Skeletal muscle satellite cell (primary cell): ENCODE measurements at regions not wholly inside any gene's neighbourhood (a gene's known extent, or its start where the extent isn't known, plus 50 kb on each side); places are given as distances from the start of the nearest gene placed in this dataset.

ENCODE experiments used
- H3K27me3 ChIP-seq: 2 replicates; pipeline ENCODE4 v1.7.0; 2013; ENCODE audit warnings: low read length; ENCODE audit not compliant: control insufficient read depth, insufficient read depth
- H3K36me3 ChIP-seq: 2 replicates; pipeline ENCODE4 v1.7.0; 2013; ENCODE audit warnings: mild to moderate bottlenecking, control low read depth, low read length; ENCODE audit not compliant: insufficient read depth
- H3K4me1 ChIP-seq: 2 replicates; pipeline ENCODE4 v1.7.0; 2013; ENCODE audit warnings: low read length; ENCODE audit not compliant: control insufficient read depth, insufficient read depth
- H3K4me2 ChIP-seq: 2 replicates; pipeline ENCODE4 v1.7.0; 2013; ENCODE audit warnings: mild to moderate bottlenecking, low read length
- H3K4me3 ChIP-seq: 2 replicates; pipeline ENCODE4 v1.7.0; 2013; ENCODE audit warnings: low read length
- H3K9ac ChIP-seq: 2 replicates; pipeline ENCODE4 v1.7.0; 2013; ENCODE audit warnings: mild to moderate bottlenecking, low read depth, low read length, moderate library complexity
- H3K9me3 ChIP-seq: replicated peaks from 2 replicates; pipeline ENCODE4 v1.7.0; 2013; ENCODE audit warnings: mild to moderate bottlenecking, control low read depth, low read length

DNA sequence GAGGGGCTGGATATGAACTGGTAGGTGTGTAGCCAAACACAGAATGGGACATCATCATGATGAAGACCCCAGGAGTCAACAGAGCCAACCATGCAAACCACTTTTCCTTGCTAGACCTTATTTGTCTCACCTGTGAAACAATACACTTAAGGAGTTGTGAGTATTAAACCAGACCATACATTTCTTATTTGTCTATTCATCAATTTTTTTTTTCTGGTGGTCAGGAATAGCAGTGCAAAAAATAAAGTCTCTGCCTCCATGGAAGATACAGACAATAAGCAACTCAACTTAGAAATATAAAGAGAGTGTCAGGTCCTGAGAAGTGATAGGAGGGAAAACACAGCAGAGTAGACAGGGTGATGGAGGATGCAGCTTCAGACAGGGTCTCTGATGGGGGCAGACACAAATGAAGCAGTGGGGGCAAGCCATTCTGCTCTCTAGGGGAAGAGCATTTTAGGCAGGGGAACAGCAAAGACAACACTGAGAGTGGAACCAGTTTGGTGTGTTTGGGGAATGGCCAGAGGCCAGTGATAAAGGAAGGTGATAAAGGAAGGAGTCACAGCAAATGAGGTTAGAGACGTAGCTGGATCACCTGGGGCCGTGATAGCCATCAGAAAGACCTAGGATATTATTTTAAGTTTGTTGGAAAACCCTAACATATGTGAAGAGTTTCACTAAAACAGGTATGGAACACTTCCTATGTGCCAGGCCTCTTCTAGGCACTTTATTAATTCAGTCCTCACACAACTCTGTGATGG lies 256.2 kb downstream of the MAN2A1 start:
- H3K36me3 ChIP-seq = no peaks in the 10 kb centered on the region
- no peaks in the 10 kb centered on the region for H3K9me3 ChIP-seq
- no peak overlapping the region for H3K4me3 ChIP-seq
- no peak overlapping the region for H3K9ac ChIP-seq
- H3K4me1 ChIP-seq = no peaks in the 10 kb centered on the region
- peaks cover 3% of the 10 kb centered on the region for H3K27me3 ChIP-seq
- H3K4me2 ChIP-seq = no peak overlapping the region

DNA sequence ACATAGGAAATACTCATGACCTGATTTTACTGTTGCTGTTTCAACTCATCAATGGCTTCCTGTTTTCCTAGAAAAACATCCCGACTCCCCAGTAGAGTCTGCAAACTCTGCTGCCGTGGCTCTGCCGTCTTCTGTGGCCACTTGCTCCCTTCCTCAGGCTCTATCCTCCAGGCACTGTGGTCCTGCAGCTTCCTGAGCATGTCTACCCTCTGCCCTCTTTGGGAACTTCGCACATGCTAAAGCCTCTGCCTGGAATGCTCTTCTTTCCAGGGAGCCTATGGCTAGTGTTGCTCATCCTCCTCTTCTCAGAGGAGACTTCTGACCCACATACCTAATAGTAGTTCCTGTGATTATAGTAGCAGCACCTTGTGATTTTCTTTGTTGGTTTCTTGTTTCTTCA lies 256.9 kb downstream of the MAN2A1 start:
- Histone ChIP-seq H3K36me3 (no peaks in the 10 kb centered on the region), H3K4me3 (no peak overlapping the region)

DNA sequence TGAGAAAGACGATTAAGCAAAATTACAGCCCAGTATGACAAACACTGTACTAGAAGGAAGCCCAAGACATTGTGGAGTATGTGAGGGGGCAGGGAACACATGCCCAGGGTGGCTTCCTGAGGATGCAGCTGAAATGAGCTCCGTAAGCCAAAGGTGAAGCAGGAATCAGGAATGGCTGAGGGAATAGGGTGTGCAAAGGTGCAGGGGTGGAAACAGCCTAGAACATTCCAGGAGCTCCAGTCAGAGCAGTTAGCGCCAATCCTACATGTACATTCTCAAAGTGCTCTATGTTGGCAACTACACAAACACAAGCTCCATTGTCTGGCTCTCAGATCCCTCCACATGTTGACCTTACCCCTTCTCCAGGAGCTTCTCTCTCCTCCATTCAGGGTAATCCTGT lies 257.9 kb downstream of the MAN2A1 start:
- Histone ChIP-seq H3K9me3 (no peaks in the 10 kb centered on the region), H3K4me1 (no peaks in the 10 kb centered on the region), H3K4me2 (no peak overlapping the region), H3K36me3 (no peaks in the 10 kb centered on the region), H3K4me3 (no peak overlapping the region), H3K9ac (no peak overlapping the region), H3K27me3 (peaks cover 3% of the 10 kb centered on the region)

More for the DNA sequence above, 256.9 kb downstream of the MAN2A1 start:
- Histone ChIP-seq H3K27me3 (peaks cover 3% of the 10 kb centered on the region), H3K4me1 (no peaks in the 10 kb centered on the region), H3K9ac (no peak overlapping the region), H3K9me3 (no peaks in the 10 kb centered on the region), H3K4me2 (no peak overlapping the region)

DNA sequence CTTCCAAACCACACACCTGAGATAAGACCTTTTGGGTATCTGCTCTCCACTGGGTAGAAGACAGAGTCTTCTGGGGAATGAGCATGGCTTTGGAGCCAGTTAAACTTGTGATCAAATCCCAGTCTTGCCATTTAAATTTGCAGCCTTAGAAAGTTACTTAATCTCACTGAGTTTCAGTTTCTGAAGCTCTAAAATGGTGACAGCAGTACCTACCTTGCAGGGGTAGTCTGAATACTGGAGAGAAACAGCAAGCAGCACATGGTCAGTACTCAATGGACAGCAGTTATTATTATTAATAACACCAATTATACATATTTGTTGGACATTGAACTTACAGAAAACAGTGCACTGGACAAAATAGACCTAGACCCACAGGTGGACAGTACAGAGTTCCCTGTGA lies 260.9 kb downstream of the MAN2A1 start:
- H3K9ac ChIP-seq = no peak overlapping the region
- no peak overlapping the region for H3K4me2 ChIP-seq
- H3K27me3 ChIP-seq = no peaks in the 10 kb centered on the region
- no peaks in the 10 kb centered on the region for H3K9me3 ChIP-seq
- H3K36me3 ChIP-seq = no peaks in the 10 kb centered on the region
- no peak overlapping the region for H3K4me3 ChIP-seq
- H3K4me1 ChIP-seq = no peaks in the 10 kb centered on the region

DNA sequence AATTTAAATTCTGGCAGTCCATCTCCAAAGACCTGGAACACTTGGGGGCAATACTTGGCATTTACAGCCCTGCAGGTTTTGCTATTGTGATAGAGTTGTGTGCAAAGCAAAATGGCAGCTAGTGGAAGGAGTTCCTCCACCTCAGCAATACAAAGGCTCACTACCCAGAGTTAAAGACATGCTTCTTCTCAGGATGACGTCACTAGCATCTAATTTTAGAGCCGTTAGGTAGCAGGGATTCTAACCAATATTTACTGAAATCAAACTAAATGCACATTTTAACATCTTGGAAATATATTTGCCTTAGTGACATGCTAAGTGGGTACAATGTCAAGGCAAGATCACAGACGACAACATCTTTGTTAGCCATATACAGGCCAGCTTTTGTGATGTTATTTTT lies 261.6 kb downstream of the MAN2A1 start:
- Histone ChIP-seq H3K27me3 (no peaks in the 10 kb centered on the region), H3K9ac (no peak overlapping the region), H3K4me1 (no peaks in the 10 kb centered on the region), H3K4me2 (no peak overlapping the region), H3K4me3 (no peak overlapping the region), H3K36me3 (no peaks in the 10 kb centered on the region), H3K9me3 (no peaks in the 10 kb centered on the region)

DNA sequence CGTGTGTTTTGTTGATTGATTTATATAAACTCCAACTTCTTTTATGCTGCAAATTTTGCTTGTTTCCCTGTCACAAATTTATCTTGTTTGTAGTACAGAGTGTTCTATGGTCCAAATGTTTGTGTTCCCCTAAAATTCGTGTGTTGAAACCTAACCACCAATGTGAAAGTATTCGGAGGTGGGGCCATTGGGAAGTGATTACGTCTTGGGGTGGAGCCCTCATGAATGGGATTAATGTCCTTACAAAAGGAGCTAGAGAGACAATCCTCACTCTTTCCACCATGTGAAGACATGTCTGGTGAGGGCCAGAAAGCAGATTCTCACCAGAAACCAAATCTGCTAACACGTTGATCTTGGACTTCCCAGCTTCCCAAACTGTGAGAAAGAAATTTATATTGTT lies 262.0 kb downstream of the MAN2A1 start:
- no peaks in the 10 kb centered on the region for H3K9me3 ChIP-seq
- H3K27me3 ChIP-seq = no peaks in the 10 kb centered on the region
- H3K4me1 ChIP-seq = no peaks in the 10 kb centered on the region
- H3K36me3 ChIP-seq = no peaks in the 10 kb centered on the region
- no peak overlapping the region for H3K4me2 ChIP-seq
- no peak overlapping the region for H3K4me3 ChIP-seq
- H3K9ac ChIP-seq = no peak overlapping the region

DNA sequence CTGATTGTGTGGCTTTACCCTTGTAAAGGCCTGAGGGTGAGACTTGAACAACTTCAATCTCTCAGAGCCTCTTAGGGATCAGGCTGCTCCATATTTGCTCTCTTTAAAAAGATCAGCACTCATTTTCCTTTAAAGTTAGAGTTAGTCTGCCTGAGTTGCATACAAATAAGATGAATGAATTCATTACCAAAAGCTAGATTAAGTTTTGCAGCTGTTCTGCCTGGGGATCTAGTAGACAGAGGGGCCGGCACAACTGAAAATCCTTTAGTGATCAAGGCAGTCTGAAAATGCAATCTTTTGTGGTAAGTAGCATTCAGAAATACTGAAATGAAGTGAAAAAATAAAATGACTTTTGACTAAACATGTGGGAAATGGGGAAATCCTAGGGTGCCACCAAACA lies 264.0 kb downstream of the MAN2A1 start:
- H3K27me3 ChIP-seq = no peaks in the 10 kb centered on the region
- no peaks in the 10 kb centered on the region for H3K36me3 ChIP-seq
- no peaks in the 10 kb centered on the region for H3K9me3 ChIP-seq
- H3K4me1 ChIP-seq = no peaks in the 10 kb centered on the region
- no peak overlapping the region for H3K4me3 ChIP-seq
- no peak overlapping the region for H3K4me2 ChIP-seq
- no peak overlapping the region for H3K9ac ChIP-seq

DNA sequence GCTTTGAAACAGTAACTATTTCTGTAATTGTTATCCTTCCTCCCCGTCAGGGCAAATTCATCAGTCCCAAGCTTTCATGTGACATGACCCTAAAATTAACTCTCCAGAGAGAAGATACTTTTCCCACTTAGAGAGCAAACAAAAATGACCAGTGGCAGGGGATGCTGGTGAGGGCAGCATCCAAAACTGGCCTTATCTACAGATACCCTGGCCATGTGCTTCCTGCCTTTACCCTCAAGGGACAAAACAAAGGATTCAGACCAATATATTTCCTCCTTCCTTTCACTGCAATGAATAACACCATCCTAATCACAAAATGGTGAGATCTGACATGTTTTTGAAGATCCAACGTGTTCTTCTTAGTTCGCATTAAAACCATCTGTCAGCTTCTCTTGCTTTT lies 267.2 kb downstream of the MAN2A1 start:
- Histone ChIP-seq H3K9ac (no peak overlapping the region), H3K27me3 (no peaks in the 10 kb centered on the region), H3K4me3 (no peak overlapping the region), H3K36me3 (no peaks in the 10 kb centered on the region), H3K4me1 (no peaks in the 10 kb centered on the region), H3K9me3 (no peaks in the 10 kb centered on the region), H3K4me2 (no peak overlapping the region)

DNA sequence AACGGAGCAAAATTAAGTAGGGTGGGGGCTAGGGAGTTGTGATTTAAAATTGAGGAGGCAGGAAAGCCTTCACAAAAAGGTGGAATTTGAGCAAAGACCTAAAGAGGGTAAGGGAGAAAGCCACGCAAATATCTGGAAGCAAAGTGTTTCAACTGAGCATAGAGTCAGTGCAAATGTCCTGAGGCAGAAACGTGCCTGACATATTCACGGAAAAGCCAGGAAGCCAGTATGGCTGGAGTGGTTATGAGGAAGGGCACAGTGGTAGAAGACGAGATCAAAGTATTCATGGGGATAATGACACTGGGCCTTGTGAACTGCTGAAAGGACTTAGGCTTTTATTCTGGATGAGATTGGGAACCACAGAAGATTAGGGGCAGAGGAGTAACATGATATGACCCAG lies 268.4 kb downstream of the MAN2A1 start:
- H3K9me3 ChIP-seq = no peaks in the 10 kb centered on the region
- no peaks in the 10 kb centered on the region for H3K27me3 ChIP-seq
- no peak overlapping the region for H3K4me2 ChIP-seq
- no peak overlapping the region for H3K4me3 ChIP-seq
- no peaks in the 10 kb centered on the region for H3K4me1 ChIP-seq
- no peaks in the 10 kb centered on the region for H3K36me3 ChIP-seq
- H3K9ac ChIP-seq = no peak overlapping the region

DNA sequence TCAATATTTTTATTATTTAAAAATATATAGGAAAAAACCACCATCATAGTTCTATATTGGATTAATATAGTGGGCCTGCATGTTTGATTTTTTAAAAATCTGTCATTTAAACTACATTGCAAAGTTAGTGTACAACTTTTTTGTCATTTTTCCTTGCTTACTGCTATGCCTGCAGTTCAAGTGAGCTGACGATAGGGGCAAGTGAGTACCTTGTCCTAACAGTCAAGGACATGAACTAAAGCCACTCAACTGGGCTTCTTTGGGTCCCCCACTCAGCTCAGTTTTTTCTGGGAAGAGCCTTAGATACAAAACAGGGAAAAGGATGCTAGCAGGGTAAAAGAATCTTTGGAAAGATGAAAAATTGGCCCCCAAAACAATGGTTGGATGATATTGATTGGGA lies 269.9 kb downstream of the MAN2A1 start:
- no peaks in the 10 kb centered on the region for H3K4me1 ChIP-seq
- H3K36me3 ChIP-seq = no peaks in the 10 kb centered on the region
- no peaks in the 10 kb centered on the region for H3K27me3 ChIP-seq
- no peak overlapping the region for H3K9ac ChIP-seq
- no peaks in the 10 kb centered on the region for H3K9me3 ChIP-seq
- H3K4me3 ChIP-seq = no peak overlapping the region
- H3K4me2 ChIP-seq = no peak overlapping the region

DNA sequence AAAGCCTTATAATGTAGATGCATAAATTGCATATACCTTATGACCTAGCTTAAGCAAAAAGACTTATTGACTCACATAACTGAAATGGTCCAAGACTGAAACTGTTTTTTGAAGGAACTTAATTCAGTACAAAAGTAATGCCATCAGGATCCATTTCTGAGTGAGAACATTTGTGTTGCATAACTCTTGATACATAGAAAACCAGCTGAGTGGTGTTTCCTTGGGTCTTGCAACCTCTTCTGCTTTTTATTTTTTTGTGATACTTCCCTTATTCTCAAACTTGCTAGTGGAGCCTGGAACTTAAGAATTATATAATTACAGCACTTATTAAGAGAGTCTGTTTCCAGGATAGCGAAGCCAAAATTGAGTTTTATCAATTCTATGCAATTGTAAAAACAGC lies 272.0 kb downstream of the MAN2A1 start:
- Histone ChIP-seq H3K36me3 (no peaks in the 10 kb centered on the region), H3K4me2 (no peak overlapping the region), H3K27me3 (no peaks in the 10 kb centered on the region), H3K4me1 (no peaks in the 10 kb centered on the region), H3K9ac (no peak overlapping the region), H3K4me3 (no peak overlapping the region), H3K9me3 (no peaks in the 10 kb centered on the region)

DNA sequence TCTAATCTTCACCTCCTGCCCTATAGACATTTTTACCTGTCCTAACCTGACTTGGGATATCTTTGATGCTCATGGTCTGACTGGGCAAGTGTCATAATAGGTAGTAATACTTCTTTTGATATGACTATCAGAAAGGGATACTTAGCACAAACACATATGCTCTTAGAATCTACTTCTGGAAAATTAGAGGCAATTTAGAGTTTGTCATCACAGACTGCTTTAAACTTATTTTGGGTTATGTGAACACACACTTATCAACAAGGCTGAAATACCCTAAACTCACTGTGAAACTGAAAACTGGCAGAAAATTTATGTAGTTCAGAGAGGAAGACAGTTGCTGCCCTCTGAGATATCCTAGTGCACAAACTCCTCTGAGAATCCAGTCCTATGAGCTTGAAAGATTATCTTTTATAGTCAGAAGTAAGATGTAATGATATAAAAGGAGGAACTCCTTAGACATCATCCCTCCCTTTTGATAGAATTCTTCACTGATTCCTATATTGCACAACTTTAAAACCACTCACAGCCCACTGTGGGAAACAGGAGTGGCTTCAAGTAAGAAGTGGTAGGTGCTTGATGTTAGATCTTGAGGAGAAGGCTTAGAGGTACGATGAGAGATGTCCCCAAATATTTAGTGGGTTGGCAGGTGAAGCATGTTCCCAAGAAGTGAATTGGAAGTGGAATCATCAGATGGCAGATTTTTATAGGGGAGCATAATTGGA lies 273.3 kb downstream of the MAN2A1 start:
- H3K27me3 ChIP-seq = no peaks in the 10 kb centered on the region
- no peak overlapping the region for H3K4me2 ChIP-seq
- H3K9me3 ChIP-seq = no peaks in the 10 kb centered on the region
- H3K4me3 ChIP-seq = no peak overlapping the region
- no peak overlapping the region for H3K9ac ChIP-seq
- H3K4me1 ChIP-seq = no peaks in the 10 kb centered on the region
- no peaks in the 10 kb centered on the region for H3K36me3 ChIP-seq
